Esophagus muscularis mucosa (tissue), 4 donors: ENCODE measurements at regions not wholly inside any gene's neighbourhood (a gene's known extent, or its start where the extent isn't known, plus 50 kb on each side); places are given as distances from the start of the nearest gene placed in this dataset.
"Not testable (repeated sequence)": the region's sequence is repeated elsewhere in the genome, so short reads cannot be mapped to it uniquely, and the experiment has no call there.

Source experiments
- CTCF ChIP-seq, 3 experiments: fragments of 200-600 bp in 2 of 3; fragments of 450-650 bp in 1 of 3; sonication (generic) in 2 of 3; IDR thresholded peaks; one replicate each; pipeline ENCODE4 v1.5.1; 2017 to 2019; ENCODE audit warnings: antibody characterized with exemption in 3 of 3, mild to moderate bottlenecking in 2 of 3, moderate library complexity in 1 of 3
- EP300 ChIP-seq: sonication (generic); formaldehyde crosslinking; IDR thresholded peaks from one replicate; pipeline ENCODE4 v1.6.1; 2017; ENCODE audit warnings: antibody characterized with exemption
- POLR2AphosphoS5 ChIP-seq, 2 donors: sonication (generic); formaldehyde crosslinking; IDR thresholded peaks; one replicate each; pipeline ENCODE4 v1.6.1; 2017; ENCODE audit warnings: antibody characterized with exemption in 2 of 2

GRCh38 chr7:9726811-9727210, 1246.9 kb upstream of the PHF14 start:
- not testable (repeated sequence) for TF ChIP-seq CTCF (IDR thresholded peaks at IDR 0.05); EP300; POLR2AphosphoS5 (IDR thresholded peaks at IDR 0.05)
